Mesenchymal stem cell (in vitro differentiated cells and primary cell): ENCODE measurements at regions not wholly inside any gene's neighbourhood (a gene's known extent, or its start where the extent isn't known, plus 50 kb on each side); places are given as distances from the start of the nearest gene placed in this dataset.
"Not testable (repeated sequence)": the region's sequence is repeated elsewhere in the genome, so short reads cannot be mapped to it uniquely, and the experiment has no call there.

ENCODE experiments used
- DNase-seq: peaks from one replicate; pipeline ENCODE4 v3.0.0-alpha.2; 2013
- H2AFZ ChIP-seq: one replicate; pipeline ENCODE4 v1.6.1; 2013; ENCODE audit warnings: low read depth, mild to moderate bottlenecking, control low read depth, inconsistent platforms, low read length, moderate library complexity
- H2AK5ac ChIP-seq: 2 replicates; pipeline ENCODE4 v1.6.1; 2013; ENCODE audit warnings: low read length, moderate library complexity, mild to moderate bottlenecking, inconsistent platforms; ENCODE audit not compliant: severe bottlenecking
- H2BK120ac ChIP-seq: one replicate; pipeline ENCODE4 v1.6.1; 2013; ENCODE audit warnings: low read depth, mild to moderate bottlenecking, inconsistent platforms, low read length, moderate library complexity
- H2BK12ac ChIP-seq, 2 experiments: one replicate each; pipeline ENCODE4 v1.6.1; 2013; ENCODE audit warnings: inconsistent platforms in 2 of 2, low read length in 2 of 2, mild to moderate bottlenecking in 2 of 2, moderate library complexity in 2 of 2, control low read depth in 1 of 2
- H2BK15ac ChIP-seq: one replicate; pipeline ENCODE4 v1.6.1; 2013; ENCODE audit warnings: mild to moderate bottlenecking, low read depth, inconsistent platforms; ENCODE audit not compliant: poor library complexity, severe bottlenecking
- H2BK5ac ChIP-seq: 2 replicates; pipeline ENCODE4 v1.6.1; 2013; ENCODE audit warnings: low read depth, mild to moderate bottlenecking, low read length, control low read depth, inconsistent platforms; ENCODE audit not compliant: poor library complexity, severe bottlenecking
- H3K14ac ChIP-seq, 2 experiments: one replicate each; pipeline ENCODE4 v1.6.1; 2013; ENCODE audit warnings: inconsistent platforms in 2 of 2, low read length in 2 of 2, control low read depth in 1 of 2, mild to moderate bottlenecking in 1 of 2, moderate library complexity in 1 of 2
- H3K18ac ChIP-seq, 2 experiments: one replicate each; pipeline ENCODE4 v1.6.1; 2013; ENCODE audit warnings: inconsistent platforms in 2 of 2, low read length in 2 of 2, control low read depth in 1 of 2, low read depth in 1 of 2, mild to moderate bottlenecking in 1 of 2
- H3K23ac ChIP-seq, 2 experiments: one replicate each; pipeline ENCODE4 v1.6.1; 2013; ENCODE audit warnings: inconsistent platforms in 2 of 2, low read length in 2 of 2, mild to moderate bottlenecking in 2 of 2, moderate library complexity in 2 of 2, control low read depth in 1 of 2
- H3K27ac ChIP-seq: 2 replicates; pipeline ENCODE4 v1.5.1; 2013; ENCODE audit warnings: mild to moderate bottlenecking, moderate library complexity, low read length, control low read depth, inconsistent platforms; ENCODE audit not compliant: poor library complexity, severe bottlenecking
- H3K27me3 ChIP-seq, 2 experiments: 2 replicates each; pipeline versions ENCODE4 v1.6.1 to v1.7.0; 2013; ENCODE audit warnings: low read length in 2 of 2, mild to moderate bottlenecking in 2 of 2, moderate library complexity in 2 of 2, control low read depth in 1 of 2, inconsistent platforms in 1 of 2; ENCODE audit not compliant: control insufficient read depth in 1 of 2, insufficient read depth in 1 of 2
- H3K36me3 ChIP-seq, 2 experiments: 2 replicates each; pipeline versions ENCODE4 v1.6.1 to v1.7.0; 2013; ENCODE audit warnings: low read length in 2 of 2, control low read depth in 1 of 2, inconsistent platforms in 1 of 2, low read depth in 1 of 2, mild to moderate bottlenecking in 1 of 2; ENCODE audit not compliant: insufficient read depth in 2 of 2, control insufficient read depth in 1 of 2
- H3K4ac ChIP-seq, 2 experiments: one replicate each; pipeline ENCODE4 v1.6.1; 2013; ENCODE audit warnings: inconsistent platforms in 2 of 2, low read length in 2 of 2, mild to moderate bottlenecking in 2 of 2, moderate library complexity in 2 of 2, control low read depth in 1 of 2, low read depth in 1 of 2
- H3K4me1 ChIP-seq: 2 replicates; pipeline ENCODE4 v1.6.1; 2013; ENCODE audit warnings: low read depth, low read length, control low read depth; ENCODE audit not compliant: control insufficient read depth, insufficient read depth
- H3K4me2 ChIP-seq: 2 replicates; pipeline ENCODE4 v1.6.1; 2013; ENCODE audit warnings: low read length, mild to moderate bottlenecking, inconsistent platforms; ENCODE audit not compliant: poor library complexity, severe bottlenecking
- H3K4me3 ChIP-seq, 2 experiments: 2 replicates each; pipeline versions ENCODE4 v1.5.1 to v1.7.0; 2013; ENCODE audit warnings: low read length in 2 of 2, mild to moderate bottlenecking in 2 of 2, control low read depth in 1 of 2, low read depth in 1 of 2; ENCODE audit not compliant: insufficient read depth in 1 of 2
- H3K79me1 ChIP-seq: replicated peaks from 2 replicates; pipeline ENCODE4 v1.6.1; 2013; ENCODE audit warnings: mild to moderate bottlenecking, control low read depth, low read length, inconsistent platforms; ENCODE audit not compliant: poor library complexity, severe bottlenecking
- H3K9ac ChIP-seq: 2 replicates; pipeline ENCODE4 v1.7.0; 2013; ENCODE audit warnings: mild to moderate bottlenecking, low read length, moderate library complexity
- H3K9me3 ChIP-seq: 2 replicates; pipeline ENCODE4 v1.7.0; 2013; ENCODE audit warnings: mild to moderate bottlenecking, low read length; ENCODE audit not compliant: control insufficient read depth
- H4K8ac ChIP-seq: one replicate; pipeline ENCODE4 v1.6.1; 2013; ENCODE audit warnings: inconsistent platforms, mild to moderate bottlenecking, low read length, moderate library complexity
- H4K91ac ChIP-seq: one replicate; pipeline ENCODE4 v1.6.1; 2013; ENCODE audit warnings: mild to moderate bottlenecking, low read length, inconsistent platforms
- WGBS: methylation state at CpG from one replicate; pipeline ENCODE4 v1.1.7; 2013; ENCODE audit warnings: mixed read lengths; 5-methylcytosine and 5-hydroxymethylcytosine counted together

DNA sequence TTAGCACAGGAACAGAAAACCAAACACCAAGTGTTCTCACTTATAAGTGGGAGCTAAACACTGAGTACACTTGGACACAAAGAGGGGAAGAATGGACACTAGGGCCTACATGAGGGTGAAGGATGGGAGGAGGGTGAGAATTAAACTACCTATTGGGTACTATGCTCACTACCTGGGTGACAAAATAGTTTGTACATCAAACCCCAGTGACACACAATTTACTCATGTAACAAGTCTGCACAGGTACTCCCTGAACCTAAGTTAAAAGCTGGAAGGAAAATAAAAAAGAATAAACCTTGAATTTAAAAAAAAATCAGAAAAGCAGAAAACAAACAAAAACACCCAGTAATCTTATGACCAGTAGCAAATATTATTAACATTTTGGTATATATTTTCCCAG is 188.6 kb downstream of the TFAP2B start:
- H2BK15ac ChIP-seq: no peak overlapping the region
- no peak overlapping the region for H4K91ac ChIP-seq
- no peak overlapping the region for H3K27ac ChIP-seq
- H3K4ac ChIP-seq: no peak overlapping the region
- H3K14ac ChIP-seq: no peak overlapping the region
- no peaks in the 10 kb centered on the region for H3K27me3 ChIP-seq
- DNase-seq: no peak
- H3K79me1 ChIP-seq: no peaks in the 10 kb centered on the region
- H2AK5ac ChIP-seq: no peak overlapping the region
- H3K9me3 ChIP-seq: no peaks in the 10 kb centered on the region
- no peak overlapping the region for H3K23ac ChIP-seq
- H2BK120ac ChIP-seq: no peak overlapping the region
- no peak overlapping the region for H3K18ac ChIP-seq
- H2BK12ac ChIP-seq: no peak overlapping the region
- H3K9ac ChIP-seq: no peak overlapping the region
- H3K4me1 ChIP-seq: no peaks in the 10 kb centered on the region
- H4K8ac ChIP-seq: no peak overlapping the region
- no peak overlapping the region for H3K4me3 ChIP-seq
- no peak overlapping the region for H3K4me2 ChIP-seq
- H2AFZ ChIP-seq: no peak overlapping the region
- no peaks in the 10 kb centered on the region for H3K36me3 ChIP-seq
- no peak overlapping the region for H2BK5ac ChIP-seq

DNA sequence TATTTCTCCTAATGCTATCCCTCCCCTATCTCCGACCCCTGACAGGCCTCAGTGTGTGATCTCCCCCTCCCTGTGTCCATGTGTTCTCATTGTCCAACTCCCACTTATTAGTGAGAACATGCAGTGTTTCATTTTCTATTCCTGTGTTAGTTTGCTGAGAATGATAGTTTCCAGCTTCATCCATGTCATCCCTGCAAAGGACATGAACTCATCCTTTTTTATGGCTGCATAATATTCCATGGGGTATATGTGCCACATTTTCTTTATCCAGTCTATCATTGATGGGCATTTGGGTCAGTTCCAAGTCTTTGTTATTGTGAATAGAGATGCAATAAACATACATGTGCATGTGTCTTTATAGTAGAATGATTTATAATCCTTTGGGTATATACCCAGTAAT is 190.0 kb downstream of the TFAP2B start:
- not testable (repeated sequence) for H3K18ac ChIP-seq, H3K36me3 ChIP-seq, H3K14ac ChIP-seq, H3K9me3 ChIP-seq, H4K8ac ChIP-seq, H3K23ac ChIP-seq, H3K4me2 ChIP-seq, H3K9ac ChIP-seq, H2AFZ ChIP-seq, H2BK15ac ChIP-seq, H3K27ac ChIP-seq, H3K4me3 ChIP-seq, DNase-seq, H2AK5ac ChIP-seq, H2BK120ac ChIP-seq, H2BK5ac ChIP-seq, H4K91ac ChIP-seq, H3K4ac ChIP-seq, H3K4me1 ChIP-seq, H2BK12ac ChIP-seq, H3K27me3 ChIP-seq, H3K79me1 ChIP-seq
- no CpG with 5 or more reads among the region's 1 CpG for WGBS

DNA sequence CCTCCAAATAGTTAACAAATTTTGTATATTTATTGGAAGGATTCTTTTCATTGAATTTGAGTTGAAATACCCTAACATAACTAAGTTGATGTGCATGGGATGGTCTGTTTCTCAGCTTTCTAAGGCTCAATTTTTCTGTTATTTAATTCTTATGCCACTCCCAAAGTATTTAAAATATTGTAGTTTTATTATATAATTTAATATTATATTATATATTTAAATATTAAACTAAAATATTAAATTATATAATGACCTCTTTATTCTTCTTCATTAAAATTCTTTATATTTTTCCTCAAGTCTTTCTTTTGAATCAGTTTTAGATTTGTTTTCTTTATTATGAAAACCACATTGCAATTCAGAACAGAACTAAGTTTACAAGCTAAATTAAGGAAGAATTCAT is 194.7 kb downstream of the TFAP2B start:
- no peaks in the 10 kb centered on the region for H3K27me3 ChIP-seq
- no peak overlapping the region for H3K18ac ChIP-seq
- no peak overlapping the region for H4K8ac ChIP-seq
- H3K4me3 ChIP-seq: no peak overlapping the region
- H3K79me1 ChIP-seq: no peaks in the 10 kb centered on the region
- no peak overlapping the region for H3K14ac ChIP-seq
- DNase-seq: no peak
- H3K9me3 ChIP-seq: no peaks in the 10 kb centered on the region
- H3K23ac ChIP-seq: no peak overlapping the region
- H3K4me2 ChIP-seq: no peak overlapping the region
- H2BK15ac ChIP-seq: no peak overlapping the region
- H3K9ac ChIP-seq: no peak overlapping the region
- no peak overlapping the region for H3K27ac ChIP-seq
- H3K4me1 ChIP-seq: no peaks in the 10 kb centered on the region
- H2AFZ ChIP-seq: no peak overlapping the region
- H2BK12ac ChIP-seq: no peak overlapping the region
- no peak overlapping the region for H2AK5ac ChIP-seq
- H3K4ac ChIP-seq: no peak overlapping the region
- H3K36me3 ChIP-seq: no peaks in the 10 kb centered on the region
- no peak overlapping the region for H2BK120ac ChIP-seq
- H4K91ac ChIP-seq: no peak overlapping the region
- H2BK5ac ChIP-seq: no peak overlapping the region

DNA sequence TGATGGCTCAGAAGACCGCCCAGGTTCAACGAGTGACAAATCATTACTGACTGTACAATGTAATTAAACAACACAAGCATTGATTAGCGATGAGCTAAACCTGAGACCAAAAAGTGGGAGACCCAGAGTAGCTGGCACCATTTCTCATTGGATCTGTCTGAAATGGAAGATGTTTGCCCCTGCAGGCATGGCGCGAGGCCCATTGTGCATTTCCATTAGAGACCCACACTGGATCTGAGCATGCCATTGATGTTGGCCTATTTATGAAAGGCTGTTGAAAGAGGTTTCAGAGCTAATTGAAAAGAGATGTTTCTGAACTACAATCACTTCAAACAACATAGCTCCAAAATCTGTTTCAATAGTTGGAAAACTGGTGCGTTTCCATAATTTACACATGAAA is 196.7 kb downstream of the TFAP2B start:
- no peak overlapping the region for H3K27ac ChIP-seq
- no peaks in the 10 kb centered on the region for H3K27me3 ChIP-seq
- H4K91ac ChIP-seq: no peak overlapping the region
- 86% methylated on average over 5 of the region's 6 CpGs for WGBS
- peaks cover 3% of the 10 kb centered on the region for H3K4me1 ChIP-seq
- no peak overlapping the region for H2AK5ac ChIP-seq
- no peak overlapping the region for H4K8ac ChIP-seq
- no peak overlapping the region for H3K4me2 ChIP-seq
- H2BK12ac ChIP-seq: no peak overlapping the region
- no peak overlapping the region for H3K14ac ChIP-seq
- H3K79me1 ChIP-seq: no peaks in the 10 kb centered on the region
- no peak overlapping the region for H3K18ac ChIP-seq
- no peak overlapping the region for H2BK5ac ChIP-seq
- no peak overlapping the region for H3K9ac ChIP-seq
- no peak overlapping the region for H2BK15ac ChIP-seq
- no peak overlapping the region for H2BK120ac ChIP-seq
- DNase-seq: no peak
- no peak overlapping the region for H2AFZ ChIP-seq
- no peaks in the 10 kb centered on the region for H3K36me3 ChIP-seq
- no peak overlapping the region for H3K23ac ChIP-seq
- no peak overlapping the region for H3K4me3 ChIP-seq
- H3K9me3 ChIP-seq: no peaks in the 10 kb centered on the region
- no peak overlapping the region for H3K4ac ChIP-seq
